H1 (cell line): ENCODE measurements at regions not wholly inside any gene's neighbourhood (a gene's known extent, or its start where the extent isn't known, plus 50 kb on each side); places are given as distances from the start of the nearest gene placed in this dataset.
A peak's percentile ranks its signal among the peaks of the same experiment; 100 is the strongest.

ENCODE experiments used
- CTCF ChIA-PET: fragments of 300-600 bp; sonication (Branson Sonifier 250); formaldehyde crosslinking; loops from one replicate; lab custom pipeline; 2021; ENCODE audit not compliant: partially characterized antibody; lab: Charles Lee
- POLR2A ChIA-PET: fragments of 300-600 bp; sonication (Branson Sonifier 250); formaldehyde crosslinking; loops from one replicate; lab custom pipeline; 2021; ENCODE audit warnings: inconsistent platforms; ENCODE audit not compliant: partially characterized antibody; lab: Charles Lee
- DNase-seq, 2 experiments: peaks; one replicate each; pipeline versions ENCODE4 v3.0.0 to v3.0.0-alpha.2; 2010 to 2022; ENCODE audit warnings: low spot score in 2 of 2, low read depth in 1 of 2, mixed read lengths in 1 of 2
- FAIRE-seq: peaks from 2 replicates; lab custom pipeline; 2011; peaks lifted over from hg19 to GRCh38; lab: Jason Lieb, UNC
- H2AFZ ChIP-seq: 2 replicates; pipeline ENCODE4 v1.8.1; 2012; ENCODE audit warnings: low read length, inconsistent platforms
- H2AK5ac ChIP-seq: 2 replicates; pipeline ENCODE4 v1.6.1; 2013; ENCODE audit warnings: low read depth, low read length
- H2BK120ac ChIP-seq: replicated peaks from 2 replicates; pipeline ENCODE3; 2013; ENCODE audit warnings: low read depth, low read length, inconsistent platforms
- H2BK12ac ChIP-seq: 2 replicates; pipeline ENCODE4 v1.6.1; 2013; ENCODE audit warnings: low read depth, low read length
- H2BK15ac ChIP-seq: 2 replicates; pipeline ENCODE4 v1.6.1; 2013; ENCODE audit warnings: low read length
- H2BK20ac ChIP-seq: 2 replicates; pipeline ENCODE4 v1.6.1; 2013; ENCODE audit warnings: low read length
- H2BK5ac ChIP-seq: 2 replicates; pipeline ENCODE4 v1.6.1; 2013; ENCODE audit warnings: low read depth, low read length
- H3K14ac ChIP-seq: 2 replicates; pipeline ENCODE4 v1.6.1; 2013; ENCODE audit warnings: inconsistent platforms; ENCODE audit not compliant: insufficient read length
- H3K18ac ChIP-seq: 2 replicates; pipeline ENCODE4 v1.6.1; 2013; ENCODE audit warnings: low read length; ENCODE audit errors: extremely low read depth
- H3K23ac ChIP-seq: 2 replicates; pipeline ENCODE4 v1.6.1; 2013; ENCODE audit warnings: inconsistent platforms; ENCODE audit not compliant: insufficient read length
- H3K23me2 ChIP-seq: 2 replicates; pipeline ENCODE4 v1.6.1; 2013; ENCODE audit warnings: low read depth, low read length
- H3K27ac ChIP-seq: 2 replicates; pipeline ENCODE4 v1.6.1; 2011; ENCODE audit warnings: low read depth, low read length, inconsistent platforms
- H3K27me3 ChIP-seq, 4 experiments: replicated peaks in 1 of 4; 1 replicate in 1 of 4; 2 replicates in 3 of 4; pipeline versions ENCODE4 v1.6.1 to v1.8.1; 2011 to 2013; ENCODE audit warnings: low read length in 3 of 4, mild to moderate bottlenecking in 3 of 4, inconsistent platforms in 2 of 4, mixed read lengths in 2 of 4, moderate library complexity in 1 of 4; ENCODE audit not compliant: control insufficient read depth in 3 of 4, insufficient read depth in 3 of 4; ENCODE audit errors: extremely low read depth in 1 of 4
- H3K36me3 ChIP-seq, 4 experiments: 2 replicates each; pipeline versions ENCODE4 v1.6.1 to v1.8.1; 2011 to 2013; ENCODE audit warnings: mild to moderate bottlenecking in 4 of 4, low read length in 3 of 4, moderate library complexity in 2 of 4, control low read depth in 1 of 4, inconsistent platforms in 1 of 4; ENCODE audit not compliant: insufficient read depth in 4 of 4, control insufficient read depth in 2 of 4
- H3K4ac ChIP-seq: replicated peaks from 2 replicates; pipeline ENCODE3; 2013; ENCODE audit warnings: low read length, low read depth, mixed read lengths, inconsistent platforms; ENCODE audit not compliant: insufficient read length
- H3K4me1 ChIP-seq, 4 experiments: replicated peaks in 1 of 4; 1 replicate in 1 of 4; 2 replicates in 3 of 4; pipeline versions ENCODE4 v1.6.1 to v1.8.1; 2011 to 2013; ENCODE audit warnings: low read length in 3 of 4, inconsistent platforms in 2 of 4, mixed read lengths in 1 of 4; ENCODE audit not compliant: insufficient read depth in 4 of 4, control insufficient read depth in 3 of 4
- H3K4me2 ChIP-seq, 2 experiments: 2 replicates each; pipeline versions ENCODE4 v1.6.1 to v1.8.1; 2011 to 2013; ENCODE audit warnings: low read depth in 2 of 2, low read length in 2 of 2, control low read depth in 1 of 2, inconsistent platforms in 1 of 2, mild to moderate bottlenecking in 1 of 2; ENCODE audit not compliant: insufficient read depth in 1 of 2
- H3K4me3 ChIP-seq, 4 experiments: fragments of 200-600, 300-600 bp in 1 of 4; sonication (generic), shearing (Covaris generic), sonication (Bioruptor Twin) in 1 of 4; 2 replicates each; pipeline versions ENCODE4 v1.5.1 to v1.8.1; 2011 to 2016; ENCODE audit warnings: low read length in 4 of 4, low read depth in 3 of 4, control low read depth in 2 of 4, inconsistent platforms in 2 of 4, mild to moderate bottlenecking in 2 of 4, mixed read lengths in 1 of 4, moderate library complexity in 1 of 4; ENCODE audit not compliant: insufficient read depth in 2 of 4; ENCODE audit errors: extremely low read depth in 1 of 4
- H3K56ac ChIP-seq: replicated peaks from 2 replicates; pipeline ENCODE3; 2013; ENCODE audit warnings: low read depth, mild to moderate bottlenecking, mixed read lengths, low read length, inconsistent platforms; ENCODE audit not compliant: insufficient read length
- H3K79me1 ChIP-seq: 2 replicates; pipeline ENCODE4 v1.6.1; 2013; ENCODE audit warnings: low read depth, low read length, control low read depth
- H3K79me2 ChIP-seq, 2 experiments: 2 replicates each; pipeline versions ENCODE4 v1.6.1 to v1.8.1; 2012 to 2013; ENCODE audit warnings: low read length in 2 of 2, mild to moderate bottlenecking in 2 of 2, inconsistent platforms in 1 of 2; ENCODE audit not compliant: insufficient read depth in 2 of 2, control insufficient read depth in 1 of 2
- H3K9ac ChIP-seq, 4 experiments: replicated peaks in 1 of 4; 1 replicate in 1 of 4; 2 replicates in 3 of 4; pipeline versions ENCODE4 v1.6.1 to v1.8.1; 2011 to 2013; ENCODE audit warnings: low read depth in 3 of 4, low read length in 3 of 4, control low read depth in 2 of 4, mild to moderate bottlenecking in 2 of 4, moderate library complexity in 2 of 4, inconsistent platforms in 1 of 4; ENCODE audit errors: extremely low read depth in 1 of 4
- H3K9me3 ChIP-seq, 2 experiments: 2 replicates each; pipeline versions ENCODE4 v1.6.1 to v1.8.1; 2012 to 2013; ENCODE audit warnings: mild to moderate bottlenecking in 2 of 2, moderate library complexity in 2 of 2, control low read depth in 1 of 2, inconsistent platforms in 1 of 2, low read depth in 1 of 2, low read length in 1 of 2, mixed read lengths in 1 of 2; ENCODE audit not compliant: insufficient read depth in 2 of 2
- H4K20me1 ChIP-seq, 2 experiments: replicated peaks in 1 of 2; 2 replicates each; pipeline versions ENCODE3 to v1.8.1; 2011 to 2013; ENCODE audit warnings: inconsistent platforms in 2 of 2, low read length in 2 of 2, mild to moderate bottlenecking in 1 of 2; ENCODE audit not compliant: insufficient read depth in 2 of 2, control insufficient read depth in 1 of 2
- H4K5ac ChIP-seq: 2 replicates; pipeline ENCODE4 v1.6.1; 2013; ENCODE audit warnings: low read length, low read depth, mixed read lengths, inconsistent platforms; ENCODE audit not compliant: insufficient read length
- H4K8ac ChIP-seq: 2 replicates; pipeline ENCODE4 v1.8.0; 2013; ENCODE audit warnings: mild to moderate bottlenecking, moderate library complexity, low read length, inconsistent platforms; ENCODE audit not compliant: insufficient read depth; ENCODE audit errors: extremely low read depth
- H4K91ac ChIP-seq: replicated peaks from 2 replicates; pipeline ENCODE3; 2013; ENCODE audit warnings: low read length, mixed read lengths, inconsistent platforms; ENCODE audit not compliant: insufficient read length
- MAFK ChIP-seq: IDR thresholded peaks from 2 replicates; pipeline ENCODE4 v1.6.1; 2012; ENCODE audit warnings: low read depth, mild to moderate bottlenecking, improper control_type of control experiment, low read length
- SIX5 ChIP-seq: IDR thresholded peaks from 2 replicates; pipeline ENCODE4 v1.6.1; 2011; ENCODE audit warnings: mild to moderate bottlenecking, low read depth, low read length
- SP2 ChIP-seq: IDR thresholded peaks from 2 replicates; pipeline ENCODE4 v1.6.1; 2012; ENCODE audit warnings: mild to moderate bottlenecking, low read length, inconsistent platforms
- TBP ChIP-seq: IDR thresholded peaks from 2 replicates; pipeline ENCODE4 v1.6.1; 2011; ENCODE audit warnings: low read depth, low read length, improper control_type of control experiment
- WGBS, 2 experiments: shearing (Covaris generic) in 1 of 2; methylation state at CpG; one replicate each; pipeline versions ENCODE4 v1.1.6 to v1.1.7; 2013 to 2015; ENCODE audit warnings: low lambda C conversion rate in 2 of 2, mixed read lengths in 2 of 2, inconsistent platforms in 1 of 2, low coverage in 1 of 2, missing lambda C conversion rate in 1 of 2; ENCODE audit not compliant: insufficient replicate concordance in 2 of 2, insufficient coverage in 1 of 2, insufficient read length in 1 of 2; ENCODE audit errors: extremely low coverage in 1 of 2, missing lambda C conversion rate in 1 of 2; 5-methylcytosine and 5-hydroxymethylcytosine counted together

GRCh38 chr12:124379379-124379937, 84.6 kb downstream of the RFLNA start:
- H3K14ac ChIP-seq, result no peak overlapping the region
- no peak overlapping the region for H3K23ac ChIP-seq
- H4K91ac ChIP-seq, result no peak overlapping the region
- H3K18ac ChIP-seq, result no peak overlapping the region
- H2BK12ac ChIP-seq, result no peak overlapping the region
- 93% methylated on average over 17 of the region's 17 CpGs; no CpG with 5 or more reads in 1 of the 2 experiments for WGBS, 2 experiments
- H3K36me3 ChIP-seq, result peaks cover 3 to 9% (median 4%) of the 10 kb centered on the region in 4 experiments; a peak in 5 of 8 replicates
- FAIRE-seq (no peak), DNase-seq (no peak)
- TF ChIP-seq SP2 (no peak), SIX5 (no peak), TBP (no peak), MAFK (no peak)
- H3K9ac ChIP-seq, result no peak overlapping the region
- no peak overlapping the region for H2BK15ac ChIP-seq
- ChIA-PET POLR2A (interaction anchor here (2.5 kb wide), 1 partner anchor 14 kb away, joined by 9 read pairs; no protein-coding TSS in a partner anchor), CTCF (interaction anchor here (0.8 to 3.5 kb wide), 12 partner anchors 9 to 348 kb away, joined by 3 to 11 read pairs (median 3); no protein-coding TSS in a partner anchor)
- no peaks in the 10 kb centered on the region for H3K79me2 ChIP-seq
- H2AFZ ChIP-seq, result no peak overlapping the region
- no peak overlapping the region for H3K4me2 ChIP-seq
- no peak overlapping the region for H4K5ac ChIP-seq
- H3K27me3 ChIP-seq, result no peaks in the 10 kb centered on the region
- H3K79me1 ChIP-seq, result no peaks in the 10 kb centered on the region; the same call in 1 of the 2 replicates
- H4K20me1 ChIP-seq, result peaks cover 12 to 14% of the 10 kb centered on the region in 2 experiments
- H3K9me3 ChIP-seq, result no peaks in the 10 kb centered on the region
- no peaks in the 10 kb centered on the region for H3K23me2 ChIP-seq
- H2BK120ac ChIP-seq, result no peak overlapping the region
- H2BK20ac ChIP-seq, result no peak overlapping the region
- no peak overlapping the region for H3K27ac ChIP-seq
- H4K8ac ChIP-seq, result peak overlapping the region; percentile 19; the same call in 1 of the 2 replicates
- no peak overlapping the region for H3K4me3 ChIP-seq
- no peak overlapping the region for H3K56ac ChIP-seq
- no peak overlapping the region for H2AK5ac ChIP-seq
- no peak overlapping the region for H3K4ac ChIP-seq
- H3K4me1 ChIP-seq, result no peaks in the 10 kb centered on the region
- no peak overlapping the region for H2BK5ac ChIP-seq
